ENCODE measurements at regions not wholly inside any gene's neighbourhood (a gene's known extent, or its start where the extent isn't known, plus 50 kb on each side); places are given as distances from the start of the nearest gene placed in this dataset.
A peak's percentile ranks its signal among the peaks of the same experiment; 100 is the strongest.
"Not testable (repeated sequence)": the region's sequence is repeated elsewhere in the genome, so short reads cannot be mapped to it uniquely, and the experiment has no call there.

DNA sequence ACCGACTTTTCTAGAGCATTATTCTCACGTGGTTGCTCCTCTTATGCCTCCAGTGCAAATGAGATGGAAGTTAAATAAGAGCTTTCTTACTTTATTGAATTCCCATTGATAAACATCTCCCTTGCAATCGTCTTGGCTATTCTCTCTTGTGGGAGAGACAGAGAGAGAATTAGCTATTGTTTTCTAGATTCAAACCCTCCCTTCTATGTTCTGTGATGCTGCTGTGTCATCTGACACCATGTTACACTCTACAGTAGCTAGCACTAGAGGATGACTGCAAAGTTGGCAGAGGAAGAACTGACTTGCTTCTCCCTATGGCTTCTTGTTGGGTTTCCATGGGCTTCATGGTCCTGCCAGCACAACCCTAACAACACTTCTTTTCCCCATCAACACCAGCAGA is 134.6 kb upstream of the RANBP3L start:
- DNase-seq: no peak

DNA sequence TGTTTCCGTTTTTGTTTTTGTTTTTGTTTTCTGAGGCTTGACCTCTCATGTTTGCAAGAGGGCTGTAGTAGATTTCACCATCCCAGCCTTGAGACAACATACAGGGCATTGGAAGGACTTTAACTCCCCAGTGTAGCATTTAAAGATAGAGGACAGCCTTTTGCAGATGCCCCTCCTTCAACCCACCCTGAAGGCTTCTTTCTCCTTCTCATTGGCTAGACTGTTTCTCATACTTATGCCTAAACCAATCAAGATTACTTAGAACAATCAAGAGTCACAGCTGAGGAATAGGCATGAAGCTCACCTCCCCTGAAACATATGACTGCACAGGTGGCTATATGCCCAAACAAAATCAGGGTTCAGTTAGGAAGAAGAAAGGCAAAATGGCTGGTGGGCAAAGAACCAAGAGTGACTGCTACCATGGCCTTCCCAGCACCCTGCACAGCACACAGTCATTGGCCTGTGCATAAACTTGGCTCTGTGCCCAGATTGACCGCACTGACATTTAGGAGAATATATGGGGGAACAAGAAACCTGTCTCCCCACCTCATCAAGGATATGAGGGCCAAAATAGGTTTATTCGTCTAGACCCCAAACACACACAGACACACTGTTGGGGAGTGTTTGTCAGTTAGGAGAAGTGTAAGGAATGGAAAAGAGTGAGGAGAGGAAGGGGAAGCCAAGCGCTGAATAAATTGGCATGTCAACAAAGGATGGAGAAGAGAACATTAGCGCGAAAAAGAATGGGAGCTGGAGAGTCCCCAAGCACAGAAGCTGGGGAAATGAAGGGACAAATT is 137.3 kb upstream of the RANBP3L start:
- DNase-seq: no peak

DNA sequence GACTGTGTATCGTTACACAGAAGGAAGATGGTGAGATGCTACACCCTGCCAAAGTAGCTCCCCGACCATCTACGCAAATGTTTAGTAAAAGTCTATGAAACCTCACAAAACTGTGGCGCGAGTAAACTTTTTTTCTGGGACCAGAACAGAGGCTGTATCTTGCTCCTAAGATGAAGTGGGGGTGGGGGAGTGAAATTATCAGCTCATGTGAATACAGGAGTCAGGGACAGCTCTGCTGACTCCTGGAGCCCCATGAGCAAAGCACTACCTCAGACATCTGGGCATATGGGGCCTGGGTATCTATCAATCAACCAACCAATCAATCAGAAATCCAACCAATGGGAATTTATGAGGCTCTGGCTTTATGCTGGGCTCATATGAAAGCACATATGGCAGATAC is 138.6 kb upstream of the RANBP3L start:
- no peak for DNase-seq

DNA sequence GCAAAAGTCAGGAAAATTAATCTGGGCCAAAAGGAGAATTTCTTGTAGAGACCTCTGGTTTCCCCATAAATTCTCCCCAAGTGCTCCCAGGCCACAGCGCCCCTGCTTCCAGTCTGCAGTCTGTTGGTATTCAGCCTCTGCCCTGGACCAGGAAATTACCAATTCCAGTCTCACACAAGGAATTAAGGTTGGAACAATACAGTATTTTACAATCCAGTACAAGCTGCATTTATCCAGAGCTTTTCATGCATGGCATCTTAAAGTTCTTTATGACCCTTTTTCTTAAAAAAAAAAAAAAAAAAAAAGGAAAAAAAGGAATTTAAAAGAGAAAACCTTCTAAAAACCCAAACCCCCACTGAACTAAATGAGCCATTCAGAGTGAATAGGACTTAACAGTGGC is 139.6 kb upstream of the RANBP3L start:
- no peak for DNase-seq

DNA sequence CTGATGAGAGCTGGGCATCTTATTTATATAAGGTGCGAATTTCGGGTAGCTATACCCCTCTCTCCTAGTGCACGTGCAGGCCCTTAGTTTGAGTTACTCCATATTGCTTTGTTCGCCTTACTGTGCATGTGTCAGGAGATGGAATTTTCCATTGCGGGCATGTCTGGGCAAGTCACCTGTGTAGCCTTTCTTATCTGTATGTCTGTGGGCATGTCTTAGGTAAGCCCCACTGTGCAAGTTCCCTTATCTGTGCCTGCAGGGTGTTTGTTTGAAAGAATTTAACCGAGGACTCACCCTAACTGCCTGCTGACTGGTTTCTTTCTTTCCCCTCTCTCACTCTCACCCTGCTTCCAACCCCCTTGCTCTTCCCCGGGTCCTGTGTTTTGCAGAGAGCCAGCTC is 140.7 kb upstream of the RANBP3L start:
- DNase-seq: no peak

DNA sequence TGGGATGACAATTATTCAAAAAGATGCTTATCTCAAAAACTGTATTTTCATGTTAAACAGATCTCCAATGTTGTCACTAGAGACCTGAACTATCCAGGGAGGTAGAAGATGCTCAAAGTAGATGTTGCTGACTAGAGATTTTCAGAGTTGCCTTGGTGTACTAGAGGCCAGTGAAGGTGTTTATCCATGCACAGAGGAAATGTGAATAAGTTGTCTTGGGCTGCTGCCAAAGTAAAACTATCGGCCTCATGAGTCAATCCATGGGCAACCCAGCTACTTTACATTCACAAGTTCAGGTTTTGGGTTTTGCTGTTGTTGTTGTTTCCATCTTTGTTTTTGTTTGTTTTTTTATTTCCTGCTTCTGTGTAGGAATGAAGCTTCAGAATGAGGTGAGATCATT is 141.1 kb upstream of the RANBP3L start:
- no peak for DNase-seq

DNA sequence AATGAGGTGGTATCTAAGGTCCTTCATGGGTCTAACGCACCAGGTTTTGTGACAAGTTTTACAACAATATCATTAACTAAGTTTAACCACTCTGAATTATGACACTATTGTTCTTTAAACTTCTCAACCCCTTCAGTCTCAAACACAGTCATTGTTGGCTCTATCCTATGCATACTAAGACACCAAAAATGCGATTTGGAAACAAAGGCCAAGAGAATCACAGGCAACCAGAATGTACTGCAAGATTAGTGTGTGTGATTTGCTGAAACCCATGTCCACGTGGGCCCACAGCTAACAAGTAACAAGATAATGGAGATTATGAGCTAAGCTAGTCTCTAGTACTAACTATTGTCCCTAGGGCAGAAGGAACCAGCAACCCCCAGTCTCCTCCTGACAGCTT is 142.2 kb upstream of the RANBP3L start:
- DNase-seq: no peak

DNA sequence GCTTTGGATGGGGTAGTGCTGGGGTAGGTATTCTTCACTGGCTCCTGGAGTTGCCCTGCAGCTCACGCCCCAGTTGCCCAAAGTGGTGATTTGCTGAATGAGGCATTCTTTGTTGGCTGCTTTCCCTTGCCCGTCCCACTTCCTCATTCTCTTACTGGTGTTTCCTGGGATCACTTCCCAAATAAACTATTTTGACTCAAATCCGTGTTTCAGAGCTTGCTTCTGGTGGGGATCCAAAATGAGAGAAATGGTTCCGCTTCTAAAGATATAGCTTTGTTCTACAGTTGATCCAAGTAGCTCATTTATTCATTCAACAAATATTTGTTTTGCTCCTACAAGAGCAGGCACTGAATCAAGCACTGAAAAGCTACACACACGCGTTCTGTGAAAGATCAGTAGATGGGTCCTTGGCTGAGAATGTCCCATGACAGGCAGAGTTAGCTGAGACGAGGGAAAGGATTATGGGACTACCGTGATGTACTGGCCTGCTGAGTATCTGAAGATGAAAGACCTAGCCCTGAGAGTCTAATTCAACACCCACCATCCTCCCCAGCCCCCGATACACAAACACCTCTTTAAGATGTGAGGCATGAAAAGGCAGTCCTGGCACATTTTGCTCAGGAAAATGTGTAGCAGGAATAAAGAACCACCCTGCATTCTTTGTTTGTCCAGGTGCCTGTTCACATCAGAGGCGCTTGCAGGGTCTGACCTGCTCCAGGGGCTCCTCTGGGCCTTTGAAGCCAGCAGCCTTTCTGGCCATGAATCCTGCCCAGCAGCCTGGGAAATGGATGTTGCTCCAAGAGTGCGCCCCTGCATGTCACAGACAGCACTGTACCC is 143.1 kb upstream of the RANBP3L start:
- peak; percentile 58 for DNase-seq

DNA sequence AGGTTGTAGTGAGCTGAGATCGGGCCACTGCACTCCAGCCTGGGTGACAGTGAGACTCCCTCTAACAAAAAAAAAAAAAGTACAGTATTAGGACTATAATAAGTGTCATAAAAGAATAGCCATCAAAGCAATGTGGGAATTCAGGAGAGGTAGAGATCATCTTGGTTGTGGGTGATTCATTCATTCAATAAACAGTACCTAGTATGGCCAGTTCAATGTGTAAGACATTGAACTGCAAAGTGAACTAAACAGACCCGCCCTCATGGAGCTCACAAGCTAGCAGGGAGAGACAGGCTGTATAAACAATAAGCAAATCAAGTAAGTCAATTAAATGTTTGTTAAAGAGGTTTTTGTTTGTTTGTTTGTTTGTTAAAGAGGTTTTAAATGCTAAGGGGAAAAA is 146.1 kb upstream of the RANBP3L start:
- DNase-seq: no peak

DNA sequence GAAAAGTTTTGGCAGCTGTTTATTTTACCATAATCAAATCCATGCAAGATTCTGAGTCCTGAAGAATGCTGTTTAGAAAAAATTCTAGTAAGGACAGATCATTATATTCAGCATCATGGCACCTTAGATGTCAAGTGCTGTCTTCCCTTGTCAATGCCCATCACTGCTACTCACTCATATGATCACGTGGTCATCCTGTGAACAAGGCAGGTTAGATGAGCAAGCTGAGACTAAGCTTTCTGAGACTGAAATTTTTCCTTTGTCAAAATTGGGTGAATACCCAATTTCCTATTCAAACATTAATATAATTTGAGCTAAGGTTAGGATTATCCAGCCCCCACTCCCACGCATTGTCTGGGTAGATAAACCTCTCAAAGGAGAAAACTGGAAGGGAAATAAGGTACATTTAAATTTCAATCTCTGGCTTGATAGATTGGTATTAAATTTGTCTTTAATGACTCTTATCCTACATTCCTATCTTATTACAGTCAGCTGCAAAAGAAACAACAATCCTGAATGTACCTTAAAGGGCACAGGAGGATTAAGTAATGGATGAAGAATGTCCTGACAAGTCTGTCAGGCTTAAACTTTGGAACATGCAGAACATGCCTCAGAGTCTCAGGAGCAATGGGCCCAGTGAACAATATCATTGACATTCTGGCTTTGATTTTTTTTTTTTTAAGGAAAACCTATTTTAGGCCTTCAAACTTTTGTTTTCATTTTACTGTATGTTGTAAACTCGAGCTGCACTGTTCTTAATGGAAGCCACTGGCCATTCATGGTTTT is 148.7 kb upstream of the RANBP3L start:
- DNase-seq: no peak

DNA sequence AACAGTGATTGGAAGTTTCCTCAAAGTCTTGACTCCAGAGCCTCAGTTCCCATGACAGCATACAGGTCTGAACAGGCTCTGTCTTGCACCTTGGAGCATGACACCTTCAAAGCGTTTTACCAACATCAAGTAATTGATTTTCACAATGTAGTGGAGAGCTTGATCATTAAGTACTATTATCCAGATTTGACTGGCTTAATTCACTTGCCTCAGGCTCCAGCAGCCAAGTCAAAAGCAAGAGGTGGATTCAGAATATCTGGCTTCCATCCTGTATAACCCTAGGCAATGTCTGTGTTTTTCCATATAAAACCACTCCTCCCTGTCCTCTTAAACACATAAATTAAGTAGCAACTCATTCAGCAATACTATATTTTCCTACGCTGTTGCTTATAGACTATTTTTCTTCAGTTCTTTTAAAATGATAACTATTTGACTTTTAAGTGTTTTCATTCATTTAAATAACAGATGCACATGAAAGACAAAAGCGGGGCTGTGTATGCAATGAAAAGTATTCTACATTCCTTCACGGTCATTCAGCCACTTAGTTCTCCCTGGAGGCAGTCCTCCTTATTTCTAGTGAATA is 150.8 kb upstream of the RANBP3L start:
- DNase-seq: no peak

DNA sequence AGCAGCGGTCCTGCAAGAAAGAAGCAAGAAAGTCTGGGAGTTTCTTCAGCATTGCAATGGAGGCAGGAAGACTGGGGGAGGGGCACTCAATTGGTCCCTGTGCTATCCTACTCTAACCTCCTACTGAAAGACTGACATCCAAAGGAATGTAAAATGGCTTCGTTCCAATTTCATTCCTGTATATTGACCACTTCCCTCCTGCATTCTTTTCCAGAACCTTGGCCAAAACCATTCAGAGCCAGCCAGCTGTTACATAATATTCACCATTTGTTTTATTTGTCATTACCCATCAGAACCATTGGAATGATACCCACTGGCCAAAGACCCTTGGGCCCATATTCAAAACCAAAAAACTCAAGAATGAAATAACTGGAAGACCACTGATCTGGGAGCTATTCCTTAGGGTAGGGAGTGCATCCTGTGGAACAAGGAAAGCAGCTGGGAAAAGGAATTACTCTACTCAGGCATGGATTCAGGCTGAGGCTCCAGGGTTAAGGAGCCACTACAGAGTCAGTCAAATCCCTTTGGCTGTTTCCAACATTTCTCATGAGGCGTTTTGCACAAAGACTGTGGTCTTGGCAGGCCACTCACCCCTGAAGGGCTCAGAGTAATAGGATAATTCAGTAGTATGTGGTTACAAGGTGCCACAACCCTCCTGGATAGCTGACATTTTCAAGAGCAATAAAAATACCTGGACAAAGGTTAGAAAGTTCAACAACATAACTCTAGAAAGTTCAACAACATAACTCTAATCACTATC is 148.7 kb upstream of the SLC1A3 start:
- no peak for DNase-seq

DNA sequence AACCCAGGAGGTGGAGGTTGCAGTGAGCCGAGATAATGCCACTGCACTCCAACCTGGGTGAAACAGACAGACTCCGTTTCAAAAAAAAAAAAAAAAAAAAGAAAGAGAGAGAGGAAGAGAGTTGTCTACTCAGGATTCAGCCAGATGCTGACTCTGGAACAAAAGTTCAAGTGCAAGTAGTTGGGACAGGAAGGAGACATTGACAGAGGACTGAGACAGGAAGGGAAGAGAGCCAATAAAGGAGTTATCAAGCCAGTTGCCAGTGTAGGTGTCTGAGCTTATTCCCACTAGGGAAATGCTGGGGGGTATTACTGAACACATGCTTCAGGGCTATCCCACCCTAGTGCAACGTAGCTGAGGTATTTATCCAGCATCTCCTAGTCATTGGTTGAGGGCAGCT is 147.7 kb upstream of the SLC1A3 start:
- no peak for DNase-seq

DNA sequence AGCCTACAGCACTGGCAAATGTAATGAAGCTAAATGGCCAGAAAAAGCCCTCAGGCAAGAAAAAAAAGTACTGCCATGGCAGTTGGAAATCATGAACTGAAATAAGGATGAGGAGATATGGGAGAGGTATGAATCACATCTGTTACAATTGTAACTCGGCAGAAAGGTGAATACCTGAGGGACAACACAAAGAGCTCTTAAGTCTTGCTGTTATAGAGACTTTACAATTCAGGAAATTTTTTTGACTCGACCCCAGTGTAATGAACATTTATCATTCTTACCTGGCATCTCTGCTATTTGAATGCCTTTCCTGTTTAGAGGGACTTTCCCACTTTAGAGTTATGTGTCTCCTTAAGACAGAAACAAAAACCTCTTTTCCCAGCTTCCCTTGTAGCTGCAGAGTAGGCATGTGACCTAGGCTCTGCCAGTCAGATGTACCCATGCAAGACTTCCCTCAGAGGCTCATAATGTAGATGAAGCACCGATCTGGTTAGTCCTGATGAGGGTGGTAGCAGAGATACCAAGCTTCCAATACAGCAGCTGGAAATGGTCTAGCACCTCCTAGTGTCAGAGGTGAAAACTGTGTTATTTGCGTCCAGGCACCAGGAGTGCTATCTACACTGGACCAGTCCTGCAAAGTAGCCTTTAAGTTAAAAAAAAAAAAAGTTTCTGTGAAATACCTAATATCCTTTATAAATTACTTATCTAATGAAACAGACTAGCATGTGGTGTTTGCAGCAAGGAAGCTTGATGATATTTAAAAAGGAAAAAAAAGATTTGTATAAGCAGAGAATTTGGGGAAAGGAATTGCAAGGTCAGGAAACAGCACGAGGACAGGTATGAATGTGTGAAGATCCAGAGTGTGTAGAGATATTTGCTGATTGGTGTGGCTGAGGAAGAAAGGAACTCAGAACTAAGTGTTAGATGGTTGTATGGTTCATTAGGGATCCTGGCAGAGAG is 146.9 kb upstream of the SLC1A3 start:
- DNase-seq: no peak

DNA sequence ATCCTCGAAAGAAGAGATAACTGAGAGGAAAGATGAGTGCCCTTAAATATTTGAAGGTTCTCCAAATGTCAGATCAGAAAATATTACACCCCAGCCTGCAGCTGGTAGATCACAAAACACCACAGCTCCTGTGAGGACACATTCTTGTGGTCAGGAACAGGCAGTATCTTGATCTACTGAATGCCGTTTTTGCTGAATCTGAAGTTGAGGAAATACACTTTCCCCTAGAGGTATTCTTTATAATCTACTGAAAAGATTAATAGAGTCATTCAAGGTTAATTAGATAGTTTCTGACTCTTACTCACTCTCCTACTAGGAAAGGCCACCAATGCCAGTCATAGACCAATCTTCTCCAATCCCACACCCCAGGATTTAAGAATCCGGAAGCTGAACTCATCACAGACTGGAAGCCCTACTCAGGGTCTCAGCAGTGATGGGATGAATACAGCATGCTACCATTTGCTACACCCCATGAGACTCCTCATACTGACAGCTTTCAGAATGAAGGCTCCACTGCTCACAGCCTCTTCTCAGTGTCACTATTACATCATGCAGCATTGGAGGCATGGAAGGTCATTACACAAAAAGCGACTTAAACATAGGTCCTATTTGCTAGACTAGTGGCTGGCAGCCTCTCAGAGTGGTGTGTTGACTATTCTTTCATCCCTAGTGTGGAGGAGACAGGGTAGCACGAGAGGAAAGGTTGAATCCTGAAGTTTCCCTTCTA is 143.9 kb upstream of the SLC1A3 start:
- no peak for DNase-seq

DNA sequence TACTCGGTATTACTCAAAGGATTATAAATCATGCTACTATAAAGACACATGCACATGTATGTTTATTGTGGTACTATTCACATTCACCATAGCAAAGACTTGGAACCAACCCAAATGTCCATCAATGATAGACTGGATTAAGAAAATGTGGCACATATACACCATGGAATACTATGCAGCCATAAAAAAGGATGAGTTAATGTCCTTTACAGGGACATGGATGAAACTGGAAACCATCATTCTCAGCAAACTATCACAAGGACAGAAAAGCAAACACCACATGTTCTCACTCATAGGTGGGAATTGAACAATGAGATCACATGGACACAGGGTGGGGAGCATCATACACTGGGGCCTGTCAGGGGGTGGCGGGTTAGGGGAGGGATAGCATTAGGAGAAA is 130.5 kb upstream of the SLC1A3 start:
- DNase-seq: not testable (repeated sequence)

DNA sequence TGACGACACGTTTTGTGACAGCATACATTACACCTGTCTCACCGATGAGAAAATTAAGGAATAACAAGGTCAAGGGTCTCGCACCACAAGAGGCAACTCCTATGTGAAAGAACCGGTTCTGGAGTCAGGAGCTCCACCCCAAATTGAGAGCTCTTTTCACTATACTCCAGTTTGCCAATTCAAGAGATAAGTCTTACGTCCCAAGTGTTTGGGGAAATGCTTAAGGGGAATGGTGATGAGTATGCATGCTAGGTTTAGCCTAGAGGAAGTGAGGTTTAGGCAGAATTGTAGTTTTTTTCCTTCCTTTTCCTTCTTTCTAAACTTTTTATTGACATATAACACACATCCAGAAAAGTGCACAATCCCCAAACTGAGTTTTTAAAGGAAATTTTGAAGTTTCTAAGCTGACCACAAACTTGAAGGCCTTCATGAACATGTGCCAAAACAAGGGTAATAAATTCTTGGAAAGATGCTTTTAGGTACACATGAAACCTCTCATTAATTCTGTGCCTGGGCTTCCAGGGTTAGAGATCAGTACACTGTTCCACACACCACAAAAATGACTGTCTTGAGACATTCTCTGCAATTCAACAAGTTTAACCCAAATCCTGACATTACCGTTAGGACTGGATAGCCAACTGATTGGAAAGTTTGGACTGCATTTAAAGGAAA is 127.6 kb upstream of the SLC1A3 start:
- no peak for DNase-seq

DNA sequence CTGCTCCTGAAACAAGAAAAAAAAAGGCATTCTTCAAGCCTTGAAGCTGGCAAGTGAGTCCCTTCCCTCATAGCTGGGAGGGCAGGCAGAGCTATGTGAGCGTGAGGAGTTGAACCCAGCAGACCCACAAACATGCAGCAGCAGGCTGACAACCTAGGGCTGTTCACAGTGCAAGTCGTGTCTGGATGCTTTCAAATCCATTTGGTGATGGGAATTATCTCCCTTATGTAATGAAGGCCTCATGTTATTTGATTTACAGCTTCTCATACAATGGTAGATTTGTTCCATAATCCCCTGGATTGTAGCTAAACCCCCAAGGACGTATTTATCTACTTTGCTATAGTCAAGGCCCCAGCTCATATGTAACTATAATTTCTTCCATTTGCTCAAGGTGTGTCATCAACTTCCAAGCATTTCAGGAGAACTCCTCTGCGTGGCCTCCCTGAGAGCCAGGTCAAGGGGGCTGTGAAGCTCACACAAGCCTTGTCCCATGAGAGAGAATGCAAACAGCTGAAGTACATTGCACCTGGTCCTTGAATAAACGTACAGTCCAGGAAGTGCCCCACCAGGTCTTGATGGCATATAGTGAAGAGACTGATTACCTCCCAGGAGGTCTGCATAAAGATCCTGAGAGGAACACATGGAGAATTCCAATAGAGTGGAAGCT is 124.8 kb upstream of the SLC1A3 start:
- no peak for DNase-seq

DNA sequence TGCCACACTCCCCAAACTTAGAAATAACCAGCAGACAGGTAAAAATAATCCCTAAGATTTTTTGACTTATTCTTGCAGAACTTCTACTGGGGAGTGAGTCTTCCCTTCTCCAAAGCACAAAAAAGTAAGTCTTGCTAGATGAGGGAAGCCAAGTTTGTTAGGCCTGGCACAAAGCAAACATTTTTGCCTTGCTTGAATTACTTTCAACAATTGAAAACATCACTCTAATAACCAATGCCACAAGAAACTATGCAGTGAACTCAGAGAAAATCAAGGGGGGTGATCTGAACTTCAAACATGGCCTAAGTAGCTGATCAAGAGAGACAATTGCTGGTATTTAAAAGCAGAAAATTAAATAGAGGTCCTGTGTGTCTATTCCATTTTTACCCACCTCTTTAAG is 123.6 kb upstream of the SLC1A3 start:
- DNase-seq: no peak

Data from femur (tissue), 1 donor.